WERI-Rb-1 (cell line): ENCODE measurements at regions not wholly inside any gene's neighbourhood (a gene's known extent, or its start where the extent isn't known, plus 50 kb on each side); places are given as distances from the start of the nearest gene placed in this dataset.
"Not testable (repeated sequence)": the region's sequence is repeated elsewhere in the genome, so short reads cannot be mapped to it uniquely, and the experiment has no call there.

Experiments
- DNase-seq: peaks from one replicate; pipeline ENCODE4 v3.0.0-alpha.2; 2020
- H3K27ac ChIP-seq: fragments of 250-450 bp; sonication (Bioruptor Pico); 2 replicates; pipeline ENCODE4 v1.5.1; 2020; ENCODE audit warnings: mild to moderate bottlenecking, moderate library complexity
- H3K27me3 ChIP-seq: fragments of 250-450 bp; sonication (Bioruptor Pico); 2 replicates; pipeline ENCODE4 v1.5.1; 2021; ENCODE audit warnings: mild to moderate bottlenecking, low read depth, moderate library complexity; ENCODE audit not compliant: insufficient read depth, severe bottlenecking
- H3K36me3 ChIP-seq: fragments of 250-450 bp; sonication (Bioruptor Pico); 2 replicates; pipeline ENCODE4 v1.5.1; 2020; ENCODE audit warnings: mild to moderate bottlenecking, moderate library complexity
- H3K4me3 ChIP-seq: 2 replicates; pipeline ENCODE4 v1.5.1; 2011; ENCODE audit warnings: low read depth, mild to moderate bottlenecking, control low read depth, low read length
- H3K9me3 ChIP-seq: fragments of 250-450 bp; sonication (Bioruptor Pico); 2 replicates; pipeline ENCODE4 v1.5.1; 2021; ENCODE audit warnings: mild to moderate bottlenecking, moderate library complexity; ENCODE audit not compliant: severe bottlenecking
- TF ChIP-seq, protein P1 (sequence below): IDR thresholded peaks from 2 replicates; pipeline ENCODE4 v1.5.1; 2011; ENCODE audit warnings: low read depth, mild to moderate bottlenecking, control low read depth, inconsistent platforms, low read length

DNA sequence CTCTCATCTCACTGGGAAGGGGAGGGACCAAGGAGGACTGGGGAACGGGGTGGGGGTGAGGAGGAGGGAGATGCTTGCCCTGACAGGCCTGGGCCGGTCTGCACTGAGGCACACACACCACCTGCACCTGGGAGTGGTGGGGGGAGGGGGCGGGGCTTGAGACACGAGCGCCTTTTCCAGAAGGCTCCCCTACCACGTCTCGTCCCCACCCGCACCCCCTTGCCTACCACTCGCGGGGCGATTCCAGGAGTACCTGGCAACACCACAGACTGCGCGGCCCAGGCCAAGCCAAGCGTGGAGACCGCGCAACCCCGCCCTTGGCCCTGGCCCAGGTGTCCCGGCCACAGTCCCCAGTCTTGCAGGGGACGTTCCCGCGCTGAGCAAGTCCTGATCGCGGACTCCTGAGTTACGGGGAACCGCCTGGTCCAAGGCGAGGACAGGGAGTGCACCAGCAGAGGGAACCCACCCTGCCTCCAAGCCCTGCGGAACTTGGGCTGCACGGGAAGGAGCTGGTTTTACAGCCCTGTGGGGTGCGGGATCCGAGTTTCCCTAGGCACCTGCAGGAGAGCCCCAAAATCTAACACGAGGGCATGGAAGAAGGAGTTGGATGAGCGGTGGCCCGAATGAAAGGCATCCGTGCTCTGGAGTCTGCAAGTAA is 68.1 kb upstream of the SH3GL3 start:
- Histone ChIP-seq H3K9me3 (no peaks in the 10 kb centered on the region), H3K27me3 (no peaks in the 10 kb centered on the region), H3K36me3 (no peaks in the 10 kb centered on the region), H3K4me3 (no peak overlapping the region), H3K27ac (no peak overlapping the region)
- TF ChIP-seq, protein P1, sequence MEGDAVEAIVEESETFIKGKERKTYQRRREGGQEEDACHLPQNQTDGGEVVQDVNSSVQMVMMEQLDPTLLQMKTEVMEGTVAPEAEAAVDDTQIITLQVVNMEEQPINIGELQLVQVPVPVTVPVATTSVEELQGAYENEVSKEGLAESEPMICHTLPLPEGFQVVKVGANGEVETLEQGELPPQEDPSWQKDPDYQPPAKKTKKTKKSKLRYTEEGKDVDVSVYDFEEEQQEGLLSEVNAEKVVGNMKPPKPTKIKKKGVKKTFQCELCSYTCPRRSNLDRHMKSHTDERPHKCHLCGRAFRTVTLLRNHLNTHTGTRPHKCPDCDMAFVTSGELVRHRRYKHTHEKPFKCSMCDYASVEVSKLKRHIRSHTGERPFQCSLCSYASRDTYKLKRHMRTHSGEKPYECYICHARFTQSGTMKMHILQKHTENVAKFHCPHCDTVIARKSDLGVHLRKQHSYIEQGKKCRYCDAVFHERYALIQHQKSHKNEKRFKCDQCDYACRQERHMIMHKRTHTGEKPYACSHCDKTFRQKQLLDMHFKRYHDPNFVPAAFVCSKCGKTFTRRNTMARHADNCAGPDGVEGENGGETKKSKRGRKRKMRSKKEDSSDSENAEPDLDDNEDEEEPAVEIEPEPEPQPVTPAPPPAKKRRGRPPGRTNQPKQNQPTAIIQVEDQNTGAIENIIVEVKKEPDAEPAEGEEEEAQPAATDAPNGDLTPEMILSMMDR = no peak
- DNase-seq = no peak

DNA sequence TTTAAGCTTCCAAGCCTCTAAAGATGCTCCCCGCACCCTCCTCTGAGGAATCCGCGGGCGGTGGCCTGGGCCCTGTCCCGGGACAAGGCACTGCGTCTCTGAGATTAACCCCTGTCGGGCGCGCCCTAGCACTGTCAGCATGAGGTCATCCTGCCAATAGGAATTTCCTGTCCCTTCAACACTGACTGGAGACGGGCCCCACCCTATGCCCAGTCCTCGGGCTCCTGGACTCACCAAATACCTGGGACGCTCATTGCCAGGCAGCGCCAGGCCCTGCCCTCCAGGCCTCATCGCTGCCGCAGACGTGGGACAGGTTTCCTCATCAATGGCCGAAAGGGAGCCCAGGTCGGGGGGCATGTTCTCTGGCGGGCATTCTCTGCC is 67.6 kb upstream of the SH3GL3 start:
- no peak for DNase-seq
- no peak overlapping the region for H3K27ac ChIP-seq
- H3K27me3 ChIP-seq = no peaks in the 10 kb centered on the region
- H3K4me3 ChIP-seq = no peak overlapping the region
- H3K36me3 ChIP-seq = no peaks in the 10 kb centered on the region
- TF ChIP-seq, protein P1 = no peak
- no peaks in the 10 kb centered on the region for H3K9me3 ChIP-seq

DNA sequence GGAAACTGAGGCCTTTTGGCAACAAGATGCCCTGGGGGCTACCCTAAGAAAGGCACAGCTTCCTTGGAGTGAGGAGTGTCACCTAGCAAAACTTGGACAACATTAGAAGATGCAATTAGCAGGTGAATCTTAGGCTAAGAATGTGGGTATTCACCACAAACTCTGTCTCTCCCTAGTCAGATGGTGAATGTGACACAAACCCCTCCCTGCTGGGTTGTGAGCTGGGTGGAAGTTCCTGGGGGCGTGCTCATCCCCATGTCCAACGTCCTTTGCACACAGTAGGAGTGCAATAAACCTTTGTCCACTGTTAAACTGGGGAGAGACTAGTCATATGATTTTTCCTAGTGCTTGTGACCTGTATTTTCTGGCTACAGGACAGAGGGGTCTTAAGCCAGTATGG is 67.1 kb upstream of the SH3GL3 start:
- no peaks in the 10 kb centered on the region for H3K9me3 ChIP-seq
- TF ChIP-seq, protein P1 = no peak
- no peak overlapping the region for H3K4me3 ChIP-seq
- DNase-seq = no peak
- no peaks in the 10 kb centered on the region for H3K36me3 ChIP-seq
- no peaks in the 10 kb centered on the region for H3K27me3 ChIP-seq
- no peak overlapping the region for H3K27ac ChIP-seq

DNA sequence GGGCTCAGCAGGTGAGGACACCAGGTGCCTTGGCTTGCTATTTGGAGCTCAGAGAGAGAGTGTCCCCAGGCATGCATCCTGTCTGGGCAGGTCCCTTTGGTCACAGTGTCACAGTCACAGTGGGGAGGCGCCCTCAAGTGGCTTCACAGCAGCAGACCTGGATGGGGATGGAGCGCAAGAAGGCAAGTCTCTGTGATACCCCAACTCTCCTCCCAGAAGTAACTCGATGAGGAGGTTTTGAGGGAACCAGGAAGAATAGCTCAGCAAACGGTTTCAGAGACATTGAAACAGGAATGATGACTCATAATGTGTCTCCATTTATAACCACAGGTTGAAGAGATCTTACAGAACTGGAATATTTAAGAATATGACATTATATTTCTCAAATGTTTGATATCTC is 66.5 kb upstream of the SH3GL3 start:
- DNase-seq = peak; percentile 88
- H3K9me3 ChIP-seq = no peaks in the 10 kb centered on the region
- no peaks in the 10 kb centered on the region for H3K27me3 ChIP-seq
- H3K36me3 ChIP-seq = no peaks in the 10 kb centered on the region
- no peak overlapping the region for H3K27ac ChIP-seq
- no peak overlapping the region for H3K4me3 ChIP-seq
- TF ChIP-seq, protein P1 = peak; percentile 95

DNA sequence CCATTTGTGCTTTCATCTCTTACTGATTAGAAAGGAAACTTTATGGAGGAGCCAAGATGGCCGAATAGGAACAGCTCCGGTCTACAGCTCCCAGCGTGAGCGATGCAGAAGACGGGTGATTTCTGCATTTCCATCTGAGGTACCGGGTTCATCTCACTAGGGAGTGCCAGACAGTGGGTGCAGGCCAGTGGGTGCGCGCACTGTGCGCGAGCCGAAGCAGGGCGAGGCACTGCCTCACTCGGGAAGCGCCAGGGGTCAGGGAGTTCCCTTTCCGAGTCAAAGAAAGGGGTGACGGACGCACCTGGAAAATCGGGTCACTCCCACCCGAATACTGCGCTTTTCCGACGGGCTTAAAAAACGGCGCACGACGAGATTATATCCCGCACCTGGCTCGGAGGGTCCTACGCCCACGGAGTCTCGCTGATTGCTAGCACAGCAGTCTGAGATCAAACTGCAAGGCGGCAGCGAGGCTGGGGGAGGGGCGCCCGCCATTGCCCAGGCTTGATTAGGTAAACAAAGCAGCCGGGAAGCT is 63.5 kb upstream of the SH3GL3 start:
- H3K4me3 ChIP-seq, H3K27ac ChIP-seq, H3K9me3 ChIP-seq, H3K36me3 ChIP-seq, H3K27me3 ChIP-seq, DNase-seq: not testable (repeated sequence)

DNA sequence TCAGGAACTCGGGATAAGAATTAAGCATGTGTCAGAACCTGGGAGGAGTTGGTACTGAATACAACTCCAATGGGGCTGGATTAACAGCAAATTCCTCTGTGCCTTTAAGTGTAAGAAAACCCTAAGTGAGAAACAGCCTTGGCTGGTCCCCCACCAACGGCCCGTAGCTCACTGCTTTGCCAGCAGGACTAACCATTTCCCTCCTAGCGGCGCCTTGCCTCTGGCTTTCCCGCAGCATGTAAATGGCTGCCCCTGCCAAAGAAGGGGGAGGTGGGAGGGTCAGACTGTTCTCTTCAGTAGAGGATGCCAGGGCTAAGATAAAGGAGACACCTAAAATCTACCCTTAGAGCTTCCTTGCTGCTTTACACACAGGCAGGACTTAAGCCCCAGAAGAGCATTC is 51.0 kb upstream of the SH3GL3 start:
- Histone ChIP-seq H3K9me3 (no peaks in the 10 kb centered on the region), H3K27me3 (no peaks in the 10 kb centered on the region), H3K27ac (no peak overlapping the region), H3K4me3 (no peak overlapping the region), H3K36me3 (no peaks in the 10 kb centered on the region)
- TF ChIP-seq, protein P1 = no peak
- DNase-seq = no peak
